GM18519 (cell line): ENCODE measurements at regions not wholly inside any gene's neighbourhood (a gene's known extent, or its start where the extent isn't known, plus 50 kb on each side); places are given as distances from the start of the nearest gene placed in this dataset.
"Not testable (repeated sequence)": the region's sequence is repeated elsewhere in the genome, so short reads cannot be mapped to it uniquely, and the experiment has no call there.

ENCODE experiments used
- ATAC-seq: cut with Tn5 transposase; IDR thresholded peaks from one replicate; pipeline ENCODE4 v1.9.1; 2021; ENCODE audit warnings: mild to moderate bottlenecking, moderate library complexity; ENCODE audit not compliant: unreplicated experiment, low FRiP score

GRCh38 chr6:125643967-125644661 lies 105.3 kb upstream of the HEY2 start:
- not testable (repeated sequence) for ATAC-seq

GRCh38 chr6:125647391-125647790 lies 102.0 kb upstream of the HEY2 start:
- ATAC-seq, result no peak

- not testable (repeated sequence) for ATAC-seq
These were observed 95.7 kb upstream of the HEY2 start for GRCh38 chr6:125653752-125654151.

- ATAC-seq, result no peak
These were observed 93.9 kb upstream of the HEY2 start for GRCh38 chr6:125655511-125655910.

GRCh38 chr6:125656287-125656870 lies 93.1 kb upstream of the HEY2 start:
- no peak for ATAC-seq

GRCh38 chr6:125658136-125658535 lies 91.3 kb upstream of the HEY2 start:
- no peak for ATAC-seq

- no peak for ATAC-seq
These were observed 90.5 kb upstream of the HEY2 start for GRCh38 chr6:125658759-125659431.

- no peak for ATAC-seq
These were observed 89.5 kb upstream of the HEY2 start for GRCh38 chr6:125659887-125660286.

GRCh38 chr6:125662296-125662695 lies 87.1 kb upstream of the HEY2 start:
- no peak for ATAC-seq

GRCh38 chr6:125665295-125665814 lies 84.1 kb upstream of the HEY2 start:
- no peak for ATAC-seq

- ATAC-seq, result no peak
These were observed 82.1 kb upstream of the HEY2 start for GRCh38 chr6:125667326-125667725.

GRCh38 chr6:125668071-125668470 lies 81.4 kb upstream of the HEY2 start:
- no peak for ATAC-seq

GRCh38 chr6:125670568-125670967 lies 78.9 kb upstream of the HEY2 start:
- ATAC-seq, result no peak

GRCh38 chr6:125671323-125671722 lies 78.1 kb upstream of the HEY2 start:
- ATAC-seq, result no peak

GRCh38 chr6:125674230-125674629 lies 75.2 kb upstream of the HEY2 start:
- ATAC-seq, result no peak

GRCh38 chr6:125678601-125679000 lies 70.8 kb upstream of the HEY2 start:
- ATAC-seq, result no peak

GRCh38 chr6:125679128-125679527 lies 70.3 kb upstream of the HEY2 start:
- ATAC-seq, result no peak

GRCh38 chr6:125679651-125680050 lies 69.8 kb upstream of the HEY2 start:
- ATAC-seq, result no peak

- no peak for ATAC-seq
These were observed 66.5 kb upstream of the HEY2 start for GRCh38 chr6:125682939-125683338.

- no peak for ATAC-seq
These were observed 61.3 kb upstream of the HEY2 start for GRCh38 chr6:125688138-125688537.

GRCh38 chr6:125693480-125693879 lies 56.0 kb upstream of the HEY2 start:
- ATAC-seq, result no peak

- no peak for ATAC-seq
These were observed 49.8 kb upstream of the HEY2 start for GRCh38 chr6:125699591-125699990.
